Astrocyte of the cerebellum (primary cell): ENCODE measurements at regions not wholly inside any gene's neighbourhood (a gene's known extent, or its start where the extent isn't known, plus 50 kb on each side); places are given as distances from the start of the nearest gene placed in this dataset.

Experiments used
- DNase-seq: peaks from one replicate; pipeline ENCODE4 v3.0.0-alpha.2; 2011; ENCODE audit warnings: low read depth
- H3K4me3 ChIP-seq: 2 replicates; pipeline ENCODE4 v1.5.1; 2011; ENCODE audit warnings: mild to moderate bottlenecking, low read depth, low read length, moderate library complexity
- in situ Hi-C: cut with HindIII; loops from 2 replicates; pipeline ENCODE4 v1.10.0; 2017; ENCODE audit warnings: low sequenced_read_pairs
- TF ChIP-seq, protein P1 (sequence below): IDR thresholded peaks from 2 replicates; pipeline ENCODE4 v1.5.1; 2012; ENCODE audit warnings: low read length, low read depth, moderate library complexity, mild to moderate bottlenecking; ENCODE audit errors: missing control alignments

DNA sequence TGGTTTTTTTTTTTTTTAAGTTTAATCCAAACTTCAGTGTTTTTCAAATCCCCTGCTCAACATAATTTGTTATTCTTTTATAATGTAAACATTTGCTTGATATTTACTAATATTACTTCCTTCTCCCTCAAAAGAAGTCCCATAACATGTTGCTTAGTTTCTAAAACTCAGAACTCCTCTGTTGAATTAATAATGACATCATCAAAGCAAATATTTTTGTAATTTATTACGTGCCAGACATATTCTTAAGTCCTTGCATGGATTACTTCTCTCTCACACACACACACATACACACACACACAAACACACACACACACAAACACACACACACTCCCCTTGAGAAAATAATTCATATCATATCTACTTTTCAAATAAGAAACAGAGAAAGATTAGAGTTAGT lies 1432.3 kb upstream of the SPRY2 start:
- no peak overlapping the region for H3K4me3 ChIP-seq
- DNase-seq = no peak
- TF ChIP-seq, protein P1, sequence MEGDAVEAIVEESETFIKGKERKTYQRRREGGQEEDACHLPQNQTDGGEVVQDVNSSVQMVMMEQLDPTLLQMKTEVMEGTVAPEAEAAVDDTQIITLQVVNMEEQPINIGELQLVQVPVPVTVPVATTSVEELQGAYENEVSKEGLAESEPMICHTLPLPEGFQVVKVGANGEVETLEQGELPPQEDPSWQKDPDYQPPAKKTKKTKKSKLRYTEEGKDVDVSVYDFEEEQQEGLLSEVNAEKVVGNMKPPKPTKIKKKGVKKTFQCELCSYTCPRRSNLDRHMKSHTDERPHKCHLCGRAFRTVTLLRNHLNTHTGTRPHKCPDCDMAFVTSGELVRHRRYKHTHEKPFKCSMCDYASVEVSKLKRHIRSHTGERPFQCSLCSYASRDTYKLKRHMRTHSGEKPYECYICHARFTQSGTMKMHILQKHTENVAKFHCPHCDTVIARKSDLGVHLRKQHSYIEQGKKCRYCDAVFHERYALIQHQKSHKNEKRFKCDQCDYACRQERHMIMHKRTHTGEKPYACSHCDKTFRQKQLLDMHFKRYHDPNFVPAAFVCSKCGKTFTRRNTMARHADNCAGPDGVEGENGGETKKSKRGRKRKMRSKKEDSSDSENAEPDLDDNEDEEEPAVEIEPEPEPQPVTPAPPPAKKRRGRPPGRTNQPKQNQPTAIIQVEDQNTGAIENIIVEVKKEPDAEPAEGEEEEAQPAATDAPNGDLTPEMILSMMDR = no peak
- in situ Hi-C loops = no loop called here

DNA sequence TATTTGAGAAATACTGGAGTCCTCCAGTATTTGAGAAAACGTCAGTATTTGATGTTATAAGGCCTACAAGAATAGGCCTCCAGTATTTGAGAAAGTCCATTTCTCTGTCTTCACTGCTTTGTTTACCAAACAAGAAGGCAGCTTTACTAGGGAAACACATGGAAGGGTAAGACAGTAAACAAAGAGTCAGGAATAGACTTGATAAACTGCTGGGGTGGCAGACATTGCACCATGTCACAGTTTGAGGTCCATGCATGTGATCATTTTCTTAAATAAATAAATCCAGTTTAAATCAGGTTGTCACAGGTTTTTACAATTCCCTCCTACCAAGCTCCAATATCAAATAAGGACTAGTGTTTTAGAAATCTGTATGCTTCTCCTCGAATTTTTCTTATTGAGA lies 1431.0 kb upstream of the SPRY2 start:
- DNase-seq = no peak
- in situ Hi-C loops = no loop called here
- H3K4me3 ChIP-seq = no peak overlapping the region
- TF ChIP-seq, protein P1 = no peak

DNA sequence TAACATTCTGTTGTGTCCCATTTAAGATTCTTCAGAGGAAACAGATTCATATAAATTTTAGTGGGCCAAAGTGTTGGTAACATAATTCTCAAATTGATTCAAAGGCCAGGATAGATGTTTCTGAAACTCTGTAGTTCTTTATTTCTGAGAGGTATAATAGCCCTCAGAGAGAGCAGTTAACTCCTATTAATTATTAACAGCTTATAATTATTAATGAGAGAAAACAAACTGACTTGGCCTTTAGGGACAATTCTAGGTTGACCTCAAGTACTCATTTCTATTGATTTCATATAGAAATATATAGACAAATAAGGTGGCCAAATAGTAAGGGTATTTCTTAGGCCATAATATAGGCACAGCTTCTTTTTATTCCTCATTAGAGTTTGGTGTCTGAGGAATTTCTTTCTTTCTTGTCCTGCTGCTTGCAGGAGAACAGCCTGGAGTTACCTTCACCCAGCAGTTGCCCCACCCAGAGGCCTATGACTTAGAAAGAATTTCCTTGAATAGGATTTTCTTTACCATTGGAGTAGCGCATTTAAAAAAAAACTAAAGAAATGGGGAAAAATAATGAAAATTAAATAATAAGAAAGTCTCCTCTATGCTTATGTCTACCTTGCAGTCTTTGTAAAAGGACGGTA lies 1430.1 kb upstream of the SPRY2 start:
- in situ Hi-C loops = no loop called here
- TF ChIP-seq, protein P1 = no peak
- H3K4me3 ChIP-seq = no peak overlapping the region
- DNase-seq = no peak

DNA sequence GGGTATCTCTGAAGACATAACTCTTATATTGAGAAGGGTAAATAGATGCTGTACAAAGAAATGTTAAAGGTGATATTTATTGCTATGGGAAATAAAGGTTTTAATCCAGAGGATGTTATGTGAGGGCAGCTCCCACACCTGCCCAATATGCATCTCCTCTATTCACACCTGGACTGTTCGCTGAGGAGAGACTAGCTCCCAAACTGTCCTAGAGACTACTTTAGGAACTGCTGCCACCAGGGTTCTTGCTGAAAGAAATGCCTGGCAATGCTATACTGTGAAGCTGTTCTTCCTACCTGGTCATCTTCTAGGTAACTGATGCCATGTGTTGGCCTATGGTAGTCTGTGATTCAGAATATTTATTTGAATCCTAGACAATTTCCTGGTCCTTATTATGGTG lies 1421.5 kb upstream of the SPRY2 start:
- TF ChIP-seq, protein P1 = no peak
- in situ Hi-C loops = no loop called here
- no peak overlapping the region for H3K4me3 ChIP-seq
- no peak for DNase-seq

DNA sequence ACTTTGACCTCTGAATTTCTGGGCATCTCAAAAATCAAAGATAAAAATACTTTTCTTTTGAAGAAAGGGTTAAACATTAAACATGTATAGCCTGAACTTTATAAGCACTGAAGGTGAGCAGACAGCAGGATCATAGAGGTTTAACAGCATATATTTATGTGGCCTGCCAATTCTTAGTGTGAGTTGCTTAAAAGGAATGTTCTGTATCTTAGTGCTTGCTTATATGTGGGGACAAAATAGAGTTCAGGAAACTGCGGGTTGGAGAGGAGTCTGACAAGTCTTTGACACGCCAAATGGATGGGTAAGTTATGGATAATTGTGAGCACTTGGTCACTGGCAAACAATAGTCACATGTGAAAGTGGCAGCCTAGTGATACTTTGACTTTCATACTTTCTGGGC lies 1419.4 kb upstream of the SPRY2 start:
- in situ Hi-C loops = no loop called here
- no peak overlapping the region for H3K4me3 ChIP-seq
- DNase-seq = no peak
- TF ChIP-seq, protein P1 = no peak

DNA sequence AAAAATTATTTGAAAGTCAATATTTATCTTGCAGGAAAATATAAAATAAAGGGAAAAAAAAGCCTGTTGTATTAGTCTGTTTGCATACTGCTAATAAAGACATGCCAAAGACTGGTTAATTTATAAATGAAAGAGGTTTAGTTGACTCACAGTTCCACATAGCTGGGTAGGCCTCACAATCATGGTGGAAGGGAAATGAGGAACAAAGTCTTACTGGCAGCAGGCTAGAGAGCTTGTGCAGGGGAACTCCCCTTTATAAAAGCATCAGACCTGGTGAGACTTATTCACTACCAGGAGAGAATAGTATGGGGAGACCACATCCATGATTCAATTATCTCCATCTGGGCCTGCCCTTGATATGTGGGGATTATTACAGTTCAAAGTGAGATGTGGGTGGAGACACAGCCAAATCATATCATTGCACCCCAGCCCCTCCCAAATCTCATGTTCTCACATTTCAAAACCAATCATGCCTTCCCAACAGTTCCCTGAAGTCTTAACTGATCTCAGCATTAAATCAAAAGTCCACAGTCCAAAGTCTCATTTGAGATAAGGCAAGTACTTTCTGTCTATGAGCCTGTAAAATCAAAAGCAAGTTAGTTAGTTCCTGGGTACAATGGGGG lies 1416.5 kb upstream of the SPRY2 start:
- no peak for DNase-seq
- in situ Hi-C loops = no loop called here
- TF ChIP-seq, protein P1 = no peak
- H3K4me3 ChIP-seq = no peak overlapping the region
